ENCODE measurements at regions not wholly inside any gene's neighbourhood (a gene's known extent, or its start where the extent isn't known, plus 50 kb on each side); places are given as distances from the start of the nearest gene placed in this dataset.
A peak's percentile ranks its signal among the peaks of the same experiment; 100 is the strongest.

DNA sequence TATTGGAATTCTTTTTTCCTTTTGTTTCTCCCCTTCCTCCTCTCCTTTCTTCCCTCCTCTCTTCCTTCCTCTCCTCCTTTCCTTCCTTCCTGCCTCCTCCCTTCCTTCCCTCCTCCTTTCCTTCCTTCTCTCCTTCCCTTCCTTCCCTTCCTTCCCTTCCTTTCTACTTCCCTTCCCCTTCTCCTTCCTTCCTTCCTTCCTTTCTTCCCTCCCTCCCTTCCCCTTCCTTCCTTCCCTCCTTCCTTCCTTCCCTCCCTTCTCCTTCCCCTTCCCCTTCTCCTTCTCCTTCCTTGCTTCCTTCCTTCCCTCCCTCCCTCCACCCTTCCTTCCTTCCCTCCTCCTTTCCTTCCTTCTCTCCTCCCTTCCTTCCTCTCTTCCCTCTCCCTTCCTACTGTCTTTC is 431.0 kb upstream of the MEIS1 start (continued):
- no peak for TF ChIP-seq THAP9 (CRISPR knock-in tag; IDR thresholded peaks at IDR 0.05; ENCODE audit: borderline replicate concordance)
- no peak for TF ChIP-seq ZNF101 (CRISPR knock-in tag; IDR thresholded peaks at IDR 0.05; ENCODE audit: borderline replicate concordance, low read depth)
- TF ChIP-seq HMG20A (CRISPR knock-in tag; IDR thresholded peaks at IDR 0.05; ENCODE audit: borderline replicate concordance) = no peak
- no peak for TF ChIP-seq ZNF749 (CRISPR knock-in tag; IDR thresholded peaks at IDR 0.05; ENCODE audit: borderline replicate concordance)
- no peak for TF ChIP-seq ZNF564 (CRISPR knock-in tag; IDR thresholded peaks at IDR 0.05)
- 0 out of 2 replicates have a peak, but pooled peaks have one; percentile 50 for TF ChIP-seq PCBP1 (IDR thresholded peaks at IDR 0.05; ENCODE audit: borderline replicate concordance, low read depth, low read length)
- no peak for TF ChIP-seq ZNF382 (CRISPR knock-in tag; IDR thresholded peaks at IDR 0.05; ENCODE audit: borderline replicate concordance)
- no peak for TF ChIP-seq DDIT3 (CRISPR knock-in tag; IDR thresholded peaks at IDR 0.05)
- TF ChIP-seq, protein P1, sequence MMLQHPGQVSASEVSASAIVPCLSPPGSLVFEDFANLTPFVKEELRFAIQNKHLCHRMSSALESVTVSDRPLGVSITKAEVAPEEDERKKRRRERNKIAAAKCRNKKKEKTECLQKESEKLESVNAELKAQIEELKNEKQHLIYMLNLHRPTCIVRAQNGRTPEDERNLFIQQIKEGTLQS (CRISPR knock-in tag; IDR thresholded peaks at IDR 0.05) = no peak
- TF ChIP-seq ZFAT (CRISPR knock-in tag; conservative IDR thresholded peaks at IDR 0.05) = no peak
- no peak for TF ChIP-seq ZMYM4 (CRISPR knock-in tag; IDR thresholded peaks at IDR 0.05)

- Histone ChIP-seq H3K36me3 (replicated peaks in 1 of 2; ENCODE audit: control insufficient read depth in 1 of 2, insufficient read depth in 2 of 2, low read length in 2 of 2) (no peaks in the 10 kb centered on the region), H2AFZ (ENCODE audit: low read length) (no peak overlapping the region), H4K20me1 (ENCODE audit: insufficient read depth, low read length) (no peaks in the 10 kb centered on the region), H3K27ac (ENCODE audit: extremely low read length, insufficient read depth, low read length) (no peak overlapping the region), H3K9me3 (ENCODE audit: low read length) (no peaks in the 10 kb centered on the region), H3K4me2 (ENCODE audit: low read depth, low read length) (no peak overlapping the region), H3K9ac (ENCODE audit: insufficient read depth, low read depth, low read length) (no peak overlapping the region), H3K4me3 (replicated peaks in 1 of 3; ENCODE audit: insufficient read depth in 1 of 3, low read depth in 2 of 3, low read length in 3 of 3) (no peak overlapping the region), H3K27me3 (ENCODE audit: control insufficient read depth in 1 of 2, insufficient read depth in 2 of 2, low read length in 2 of 2) (no peaks in the 10 kb centered on the region), H3K4me1 (ENCODE audit: insufficient read depth, low read length) (no peaks in the 10 kb centered on the region), H3K79me2 (ENCODE audit: insufficient read depth, low read length) (no peaks in the 10 kb centered on the region)
- DNase-seq (ENCODE audit: low spot score) (no peak), FAIRE-seq (no peak), ATAC-seq (no peak)
- 0% methylated on average over 2 of the region's 2 CpGs for WGBS (ENCODE audit: low lambda C conversion rate)
- ChIA-PET CTCF (ENCODE audit: low intra/inter-chr PET ratio, low total read pairs) (no interaction called here), POLR2A (no interaction called here)
- no TSS peak for BruUV-seq (replicated peaks)
- in situ Hi-C loops (cut with HindIII; ENCODE audit: extremely low pct_ligation_motif_present, low pct_unique_long_range_greater_than_20kb) (no loop called here), intact Hi-C loops (cut with micrococcal nuclease; ENCODE audit: unreplicated experiment) (no loop called here)
- TF ChIP-seq RNF219 (CRISPR knock-in tag; IDR thresholded peaks at IDR 0.05) (no peak), ZBTB21 (CRISPR knock-in tag; IDR thresholded peaks at IDR 0.05) (no peak)
These were observed 433.4 kb upstream of the MEIS1 start for GRCh38 chr2:66001538-66001937.
